ENCODE measurements at regions not wholly inside any gene's neighbourhood (a gene's known extent, or its start where the extent isn't known, plus 50 kb on each side); places are given as distances from the start of the nearest gene placed in this dataset.

DNA sequence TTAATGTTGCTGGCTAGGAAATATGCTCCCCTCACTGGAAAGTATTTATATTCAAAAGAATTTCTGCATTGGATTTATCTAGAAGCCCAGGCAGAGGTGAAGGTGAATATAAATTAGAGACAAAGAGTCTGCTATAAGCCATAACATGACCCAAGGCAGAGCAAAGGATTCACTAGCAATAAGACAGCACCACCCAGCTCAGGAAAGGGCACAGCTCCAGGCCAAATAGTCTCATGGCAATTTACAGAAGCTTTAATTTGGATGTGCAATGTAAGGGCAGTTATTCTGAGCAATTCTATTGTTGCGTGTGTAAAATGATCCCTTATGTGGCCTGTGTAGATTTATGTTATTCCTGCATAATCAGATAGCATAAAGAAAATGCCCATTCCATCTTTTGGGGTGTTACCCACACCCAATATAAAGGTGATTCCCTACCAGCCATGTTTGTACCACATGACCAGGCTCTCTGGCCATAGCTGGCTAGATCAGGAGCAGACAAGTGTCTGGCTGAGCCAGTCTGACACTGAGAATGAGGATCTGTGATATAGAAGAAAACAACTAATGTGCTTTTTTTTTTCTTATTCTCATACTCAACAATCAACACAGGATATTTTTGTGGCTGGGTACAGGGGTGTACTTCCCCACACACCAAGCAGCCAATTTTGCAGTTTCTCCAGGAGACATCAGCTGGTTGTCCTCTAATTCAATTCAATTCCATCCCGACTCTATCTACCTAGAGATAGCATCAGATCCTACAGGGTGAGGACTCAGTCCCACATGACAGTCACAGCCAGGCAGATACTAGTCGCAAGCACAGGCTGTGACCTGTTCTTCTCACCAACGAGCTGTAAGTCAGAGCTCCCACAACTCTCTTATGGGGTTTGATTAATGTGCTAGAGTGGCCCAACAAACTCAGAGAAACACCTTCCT, 181.4 kb downstream of the KCTD15 start:
- TF ChIP-seq, protein P1, sequence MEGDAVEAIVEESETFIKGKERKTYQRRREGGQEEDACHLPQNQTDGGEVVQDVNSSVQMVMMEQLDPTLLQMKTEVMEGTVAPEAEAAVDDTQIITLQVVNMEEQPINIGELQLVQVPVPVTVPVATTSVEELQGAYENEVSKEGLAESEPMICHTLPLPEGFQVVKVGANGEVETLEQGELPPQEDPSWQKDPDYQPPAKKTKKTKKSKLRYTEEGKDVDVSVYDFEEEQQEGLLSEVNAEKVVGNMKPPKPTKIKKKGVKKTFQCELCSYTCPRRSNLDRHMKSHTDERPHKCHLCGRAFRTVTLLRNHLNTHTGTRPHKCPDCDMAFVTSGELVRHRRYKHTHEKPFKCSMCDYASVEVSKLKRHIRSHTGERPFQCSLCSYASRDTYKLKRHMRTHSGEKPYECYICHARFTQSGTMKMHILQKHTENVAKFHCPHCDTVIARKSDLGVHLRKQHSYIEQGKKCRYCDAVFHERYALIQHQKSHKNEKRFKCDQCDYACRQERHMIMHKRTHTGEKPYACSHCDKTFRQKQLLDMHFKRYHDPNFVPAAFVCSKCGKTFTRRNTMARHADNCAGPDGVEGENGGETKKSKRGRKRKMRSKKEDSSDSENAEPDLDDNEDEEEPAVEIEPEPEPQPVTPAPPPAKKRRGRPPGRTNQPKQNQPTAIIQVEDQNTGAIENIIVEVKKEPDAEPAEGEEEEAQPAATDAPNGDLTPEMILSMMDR (IDR thresholded peaks at IDR 0.05): no peak
- TF ChIP-seq POLR2A (IDR thresholded peaks at IDR 0.05): no peak
